Kidney (tissue), 13 donors: ENCODE measurements at regions not wholly inside any gene's neighbourhood (a gene's known extent, or its start where the extent isn't known, plus 50 kb on each side); places are given as distances from the start of the nearest gene placed in this dataset.

Source experiments
- DNase-seq, 5 donors: peaks; one replicate each; pipeline ENCODE4 v3.0.0-alpha.2; 2013 to 2020
- FAIRE-seq: peaks from 2 replicates; lab custom pipeline; 2012; peaks lifted over from hg19 to GRCh38; lab: Jason Lieb, UNC
- H3K27ac ChIP-seq, 2 donors: one replicate each; pipeline ENCODE4 v1.7.0; 2013; ENCODE audit warnings: low read depth in 2 of 2, low read length in 2 of 2, inconsistent platforms in 1 of 2
- H3K27me3 ChIP-seq: one replicate; pipeline ENCODE4 v1.7.1; 2013; ENCODE audit warnings: low read length, inconsistent platforms; ENCODE audit not compliant: control insufficient read depth, insufficient read depth
- H3K36me3 ChIP-seq, 3 donors: one replicate each; pipeline versions ENCODE4 v1.7.0 to v1.7.1; 2013; ENCODE audit warnings: low read length in 3 of 3, control low read depth in 1 of 3, inconsistent platforms in 1 of 3; ENCODE audit not compliant: insufficient read depth in 3 of 3, control insufficient read depth in 2 of 3
- H3K4me1 ChIP-seq, 3 donors: one replicate each; pipeline versions ENCODE4 v1.7.0 to v1.7.1; 2013; ENCODE audit warnings: low read length in 3 of 3, inconsistent platforms in 1 of 3, low read depth in 1 of 3; ENCODE audit not compliant: control insufficient read depth in 2 of 3, insufficient read depth in 2 of 3
- H3K4me3 ChIP-seq, 3 donors: one replicate each; pipeline versions ENCODE4 v1.7.0 to v1.8.1; 2013; ENCODE audit warnings: low read length in 3 of 3, control low read depth in 1 of 3, inconsistent platforms in 1 of 3
- H3K9ac ChIP-seq, 3 donors: one replicate each; pipeline versions ENCODE4 v1.7.0 to v1.7.1; 2013; ENCODE audit warnings: low read length in 3 of 3, control low read depth in 1 of 3, inconsistent platforms in 1 of 3
- H3K9me3 ChIP-seq, 3 donors: one replicate each; pipeline versions ENCODE4 v1.7.0 to v1.7.1; 2013; ENCODE audit warnings: low read length in 3 of 3, control low read depth in 1 of 3, inconsistent platforms in 1 of 3; ENCODE audit not compliant: control insufficient read depth in 2 of 3, insufficient read depth in 1 of 3
- CTCF ChIP-seq: IDR thresholded peaks from 3 replicates; pipeline ENCODE4 v1.5.1; 2012; ENCODE audit warnings: mild to moderate bottlenecking, moderate library complexity, borderline replicate concordance; ENCODE audit not compliant: insufficient read depth; ENCODE audit errors: extremely low read depth
- intact Hi-C: fragments of 100-400 bp; cut with DNase I; formaldehyde crosslinking; loops from one replicate; pipeline ENCODE4 v1.11.1; 2022
- donor health status: control.
- donor health status: control.
- donor health status: control.
- donor health status: control.
- donor health status: control.
- donor health status: DM: yes; HTN: yes; CAD: no.
- donor health status: Normal renal cell carcinoma (clear cell type).

- DNase-seq (no peak), FAIRE-seq (no peak)
- intact Hi-C loops, result no loop called here
- Histone ChIP-seq H3K4me1 (no peaks in the 10 kb centered on the region), H3K9me3 (no peaks in the 10 kb centered on the region), H3K4me3 (no peak overlapping the region), H3K27me3 (no peaks in the 10 kb centered on the region), H3K36me3 (no peaks in the 10 kb centered on the region), H3K27ac (no peak overlapping the region), H3K9ac (no peak overlapping the region)
- no peak for TF ChIP-seq CTCF
These were observed 173.0 kb upstream of the FMN2 start for GRCh38 chr1:239918634-239919033.

- H3K9ac ChIP-seq, result no peak overlapping the region
- intact Hi-C loops, result no loop called here
- no peaks in the 10 kb centered on the region for H3K27me3 ChIP-seq
- no peaks in the 10 kb centered on the region for H3K4me1 ChIP-seq
- H3K9me3 ChIP-seq, result no peaks in the 10 kb centered on the region
- no peak overlapping the region for H3K27ac ChIP-seq
- TF ChIP-seq CTCF, result no peak
- no peak overlapping the region for H3K4me3 ChIP-seq
- FAIRE-seq (no peak), DNase-seq (no peak)
- no peaks in the 10 kb centered on the region for H3K36me3 ChIP-seq
These were observed 171.5 kb upstream of the FMN2 start for GRCh38 chr1:239920214-239920613.

- no peaks in the 10 kb centered on the region for H3K9me3 ChIP-seq
- intact Hi-C loops, result no loop called here
- no peak overlapping the region for H3K9ac ChIP-seq
- H3K36me3 ChIP-seq, result no peaks in the 10 kb centered on the region
- H3K4me1 ChIP-seq, result no peaks in the 10 kb centered on the region
- no peak overlapping the region for H3K27ac ChIP-seq
- no peaks in the 10 kb centered on the region for H3K27me3 ChIP-seq
- FAIRE-seq, result no peak
- no peak for TF ChIP-seq CTCF
- H3K4me3 ChIP-seq, result no peak overlapping the region
- no peak for DNase-seq
These were observed 168.7 kb upstream of the FMN2 start for GRCh38 chr1:239922778-239923522.
